ENCODE measurements at regions not wholly inside any gene's neighbourhood (a gene's known extent, or its start where the extent isn't known, plus 50 kb on each side); places are given as distances from the start of the nearest gene placed in this dataset.

DNA sequence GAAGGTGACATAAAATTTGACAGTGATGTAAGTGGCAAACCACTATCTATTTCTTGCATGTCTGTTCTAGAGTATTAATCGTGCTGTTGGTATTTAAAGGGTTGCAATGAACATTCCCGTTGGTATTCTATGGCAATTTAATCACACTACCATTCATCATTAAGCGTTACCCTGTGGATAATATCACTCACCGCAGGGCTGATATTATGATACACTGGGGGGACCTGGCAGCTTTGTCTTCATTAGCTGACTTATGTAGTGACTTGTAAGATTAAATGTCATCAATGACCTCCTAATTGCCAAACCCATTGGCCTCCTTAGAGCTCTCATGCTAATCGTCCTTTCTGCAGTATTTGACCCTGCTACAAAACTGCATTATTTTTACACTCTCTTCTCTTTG, 624.5 kb upstream of the VSTM2A start:
- 91% methylated on average over 3 of the region's 5 CpGs for WGBS (ENCODE audit: insufficient coverage)
- peaks cover 12% of the 10 kb centered on the region for H3K36me3 Mint-ChIP-seq
- no peaks in the 10 kb centered on the region for H3K4me1 Mint-ChIP-seq
- no peak overlapping the region for H3K27ac Mint-ChIP-seq
- Histone ChIP-seq H3K27me3 (ENCODE audit: control insufficient read depth, insufficient read depth, low read length) (no peaks in the 10 kb centered on the region), H3K4me3 (ENCODE audit: low read length) (no peak overlapping the region), H3K36me3 (ENCODE audit: control insufficient read depth, insufficient read depth, low read length) (no peaks in the 10 kb centered on the region), H3K27ac (ENCODE audit: low read length) (no peak overlapping the region), H3K4me1 (ENCODE audit: control insufficient read depth, insufficient read depth, low read length) (no peaks in the 10 kb centered on the region), H3K9me3 (ENCODE audit: control insufficient read depth, insufficient read depth, low read length) (peaks cover 10% of the 10 kb centered on the region)
- ATAC-seq (no peak), DNase-seq (no peak)
- TF ChIP-seq, protein P1, sequence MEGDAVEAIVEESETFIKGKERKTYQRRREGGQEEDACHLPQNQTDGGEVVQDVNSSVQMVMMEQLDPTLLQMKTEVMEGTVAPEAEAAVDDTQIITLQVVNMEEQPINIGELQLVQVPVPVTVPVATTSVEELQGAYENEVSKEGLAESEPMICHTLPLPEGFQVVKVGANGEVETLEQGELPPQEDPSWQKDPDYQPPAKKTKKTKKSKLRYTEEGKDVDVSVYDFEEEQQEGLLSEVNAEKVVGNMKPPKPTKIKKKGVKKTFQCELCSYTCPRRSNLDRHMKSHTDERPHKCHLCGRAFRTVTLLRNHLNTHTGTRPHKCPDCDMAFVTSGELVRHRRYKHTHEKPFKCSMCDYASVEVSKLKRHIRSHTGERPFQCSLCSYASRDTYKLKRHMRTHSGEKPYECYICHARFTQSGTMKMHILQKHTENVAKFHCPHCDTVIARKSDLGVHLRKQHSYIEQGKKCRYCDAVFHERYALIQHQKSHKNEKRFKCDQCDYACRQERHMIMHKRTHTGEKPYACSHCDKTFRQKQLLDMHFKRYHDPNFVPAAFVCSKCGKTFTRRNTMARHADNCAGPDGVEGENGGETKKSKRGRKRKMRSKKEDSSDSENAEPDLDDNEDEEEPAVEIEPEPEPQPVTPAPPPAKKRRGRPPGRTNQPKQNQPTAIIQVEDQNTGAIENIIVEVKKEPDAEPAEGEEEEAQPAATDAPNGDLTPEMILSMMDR (IDR thresholded peaks at IDR 0.05), result no peak
- intact Hi-C loops (cut with micrococcal nuclease), result no loop called here
- no peaks in the 10 kb centered on the region for H3K27me3 Mint-ChIP-seq (ENCODE audit: low read depth in 2 of 2)
- peaks cover 11 to 18% of the 10 kb centered on the region in 2 donors for H3K9me3 Mint-ChIP-seq
- no peak overlapping the region for H3K4me3 Mint-ChIP-seq

DNA sequence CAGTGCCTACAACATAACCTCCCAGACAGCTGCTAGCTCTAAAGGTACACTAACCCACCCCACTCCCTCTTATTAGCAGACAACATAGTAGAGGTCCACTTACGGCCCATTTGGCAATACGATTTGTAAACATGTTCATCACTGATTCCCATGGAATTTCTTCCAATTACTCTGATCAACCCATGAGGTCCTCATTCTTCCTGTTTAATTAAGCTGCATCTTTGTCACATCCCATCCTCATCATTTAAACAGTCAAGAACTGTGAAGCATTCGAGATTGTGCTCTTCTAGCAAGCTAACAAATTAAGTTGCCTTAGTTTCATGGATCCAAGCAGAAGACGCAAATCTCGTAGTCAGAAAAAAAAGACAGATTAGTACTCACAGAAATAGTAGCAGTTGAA, 622.2 kb upstream of the VSTM2A start:
- Mint-ChIP-seq H3K27me3 (ENCODE audit: low read depth in 2 of 2) (no peaks in the 10 kb centered on the region), H3K4me1 (no peaks in the 10 kb centered on the region), H3K9me3 (peaks cover 15 to 22% of the 10 kb centered on the region in 2 donors), H3K36me3 (peaks cover 13% of the 10 kb centered on the region), H3K4me3 (no peak overlapping the region), H3K27ac (no peak overlapping the region)
- TF ChIP-seq, protein P1 (IDR thresholded peaks at IDR 0.05), result no peak
- Histone ChIP-seq H3K9me3 (ENCODE audit: control insufficient read depth, insufficient read depth, low read length) (peaks cover 6% of the 10 kb centered on the region), H3K36me3 (ENCODE audit: control insufficient read depth, insufficient read depth, low read length) (no peaks in the 10 kb centered on the region), H3K4me1 (ENCODE audit: control insufficient read depth, insufficient read depth, low read length) (no peaks in the 10 kb centered on the region), H3K4me3 (ENCODE audit: low read length) (no peak overlapping the region), H3K27ac (ENCODE audit: low read length) (no peak overlapping the region), H3K27me3 (ENCODE audit: control insufficient read depth, insufficient read depth, low read length) (no peaks in the 10 kb centered on the region)
- WGBS (ENCODE audit: insufficient coverage), result 84% methylated on average over 5 of the region's 5 CpGs
- intact Hi-C loops (cut with micrococcal nuclease), result no loop called here
- ATAC-seq (no peak), DNase-seq (no peak)

DNA sequence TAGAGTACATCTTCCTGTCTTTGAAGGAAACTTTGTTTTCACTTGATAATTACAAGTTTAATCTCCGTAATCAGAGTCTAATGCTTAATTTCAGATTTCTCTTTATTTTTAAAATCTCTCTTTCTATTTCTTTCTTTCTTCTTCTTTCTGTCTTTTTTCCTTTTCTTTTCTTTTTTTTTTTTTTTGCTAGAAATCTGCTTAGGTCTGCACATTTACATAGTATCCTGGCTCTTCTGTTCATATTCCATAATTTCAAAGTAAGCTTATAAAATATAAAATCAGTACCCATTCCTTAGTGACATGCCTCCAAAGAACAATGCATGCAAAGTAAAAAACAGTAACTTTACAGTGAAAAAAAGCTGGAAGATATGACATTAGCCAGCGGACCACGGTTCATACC, 601.7 kb upstream of the VSTM2A start:
- Mint-ChIP-seq H3K36me3 (peaks cover 7% of the 10 kb centered on the region), H3K9me3 (peaks cover 7 to 25% of the 10 kb centered on the region in 2 donors), H3K27ac (no peak overlapping the region), H3K4me1 (no peaks in the 10 kb centered on the region), H3K27me3 (ENCODE audit: low read depth in 2 of 2) (no peaks in the 10 kb centered on the region), H3K4me3 (no peak overlapping the region)
- no peaks in the 10 kb centered on the region for H3K27me3 ChIP-seq (ENCODE audit: control insufficient read depth, insufficient read depth, low read length)
- no peaks in the 10 kb centered on the region for H3K9me3 ChIP-seq (ENCODE audit: control insufficient read depth, insufficient read depth, low read length)
- no peak for DNase-seq
- no peak overlapping the region for H3K27ac ChIP-seq (ENCODE audit: low read length)
- intact Hi-C loops (cut with micrococcal nuclease), result no loop called here
- no peaks in the 10 kb centered on the region for H3K36me3 ChIP-seq (ENCODE audit: control insufficient read depth, insufficient read depth, low read length)
- no peak for ATAC-seq
- H3K4me1 ChIP-seq (ENCODE audit: control insufficient read depth, insufficient read depth, low read length), result no peaks in the 10 kb centered on the region
- no peak overlapping the region for H3K4me3 ChIP-seq (ENCODE audit: low read length)
- WGBS (ENCODE audit: insufficient coverage), result 96% methylated on average over 3 of the region's 3 CpGs
- TF ChIP-seq, protein P1 (IDR thresholded peaks at IDR 0.05), result no peak

DNA sequence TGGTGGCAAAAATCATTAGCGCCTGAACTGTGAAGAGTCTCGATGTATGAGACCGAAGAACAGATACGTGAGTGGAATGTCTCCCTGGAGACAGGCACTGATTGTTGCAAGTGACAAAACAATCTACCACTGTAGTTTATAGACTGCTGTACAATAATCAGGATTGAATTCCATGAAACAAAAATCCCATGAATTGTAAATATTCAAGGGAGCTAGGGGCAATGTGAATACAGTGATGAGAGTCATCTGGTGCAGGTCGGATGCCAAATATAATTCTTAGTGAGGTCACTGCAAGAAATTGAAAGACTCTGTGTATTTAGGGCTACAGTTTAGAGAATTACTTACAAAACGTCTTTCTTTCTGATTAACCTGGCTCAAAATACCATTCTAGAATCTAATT, 594.4 kb upstream of the VSTM2A start:
- ATAC-seq, result no peak
- Mint-ChIP-seq H3K36me3 (no peaks in the 10 kb centered on the region), H3K4me1 (no peaks in the 10 kb centered on the region), H3K27ac (no peak overlapping the region), H3K4me3 (no peak overlapping the region), H3K27me3 (ENCODE audit: low read depth in 2 of 2) (no peaks in the 10 kb centered on the region), H3K9me3 (peaks cover 16 to 34% of the 10 kb centered on the region in 2 donors)
- DNase-seq, result no peak
- 86% methylated on average over 5 of the region's 6 CpGs for WGBS (ENCODE audit: insufficient coverage)
- TF ChIP-seq, protein P1 (IDR thresholded peaks at IDR 0.05), result no peak
- H3K4me1 ChIP-seq (ENCODE audit: control insufficient read depth, insufficient read depth, low read length), result no peaks in the 10 kb centered on the region
- H3K27me3 ChIP-seq (ENCODE audit: control insufficient read depth, insufficient read depth, low read length), result no peaks in the 10 kb centered on the region
- peaks cover 3% of the 10 kb centered on the region for H3K9me3 ChIP-seq (ENCODE audit: control insufficient read depth, insufficient read depth, low read length)
- no peak overlapping the region for H3K27ac ChIP-seq (ENCODE audit: low read length)
- no peaks in the 10 kb centered on the region for H3K36me3 ChIP-seq (ENCODE audit: control insufficient read depth, insufficient read depth, low read length)
- intact Hi-C loops (cut with micrococcal nuclease), result no loop called here
- no peak overlapping the region for H3K4me3 ChIP-seq (ENCODE audit: low read length)

All from natural killer cell (primary cell).